ENCODE measurements at regions not wholly inside any gene's neighbourhood (a gene's known extent, or its start where the extent isn't known, plus 50 kb on each side); places are given as distances from the start of the nearest gene placed in this dataset.

- Histone ChIP-seq H3K4me2 (ENCODE audit: insufficient read depth, low read length) (no peak overlapping the region), H3K27ac (ENCODE audit: low read depth, low read length) (no peak overlapping the region), H3K79me2 (ENCODE audit: insufficient read depth, low read length) (no peaks in the 10 kb centered on the region), H4K20me1 (ENCODE audit: insufficient read depth, low read length) (no peaks in the 10 kb centered on the region), H3K9me3 (ENCODE audit: low read depth, low read length) (no peaks in the 10 kb centered on the region), H3K4me1 (ENCODE audit: insufficient read depth, low read length) (peaks cover 17% of the 10 kb centered on the region), H3K36me3 (ENCODE audit: insufficient read depth, low read length) (no peaks in the 10 kb centered on the region), H3K4me3 (ENCODE audit: insufficient read depth, low read length) (no peak overlapping the region), H2AFZ (ENCODE audit: low read length) (peak overlapping the region; percentile 52), H3K27me3 (ENCODE audit: insufficient read depth, low read length) (no peaks in the 10 kb centered on the region)
- no peak for DNase-seq (ENCODE audit: insufficient read length, low spot score, missing footprints)
- no peak for TF ChIP-seq CTCF (IDR thresholded peaks at IDR 0.05; ENCODE audit: extremely low read depth, low read depth, low read length)
Observed at GRCh38 chr5:112012104-112012503, 255.1 kb upstream of the NREP start.

- H3K36me3 ChIP-seq (ENCODE audit: insufficient read depth, low read length): no peaks in the 10 kb centered on the region
- no peak overlapping the region for H3K4me2 ChIP-seq (ENCODE audit: insufficient read depth, low read length)
- H4K20me1 ChIP-seq (ENCODE audit: insufficient read depth, low read length): no peaks in the 10 kb centered on the region
- H2AFZ ChIP-seq (ENCODE audit: low read length): no peak overlapping the region
- no peak overlapping the region for H3K4me3 ChIP-seq (ENCODE audit: insufficient read depth, low read length)
- no peaks in the 10 kb centered on the region for H3K79me2 ChIP-seq (ENCODE audit: insufficient read depth, low read length)
- H3K27ac ChIP-seq (ENCODE audit: low read depth, low read length): no peak overlapping the region
- no peak for TF ChIP-seq CTCF (IDR thresholded peaks at IDR 0.05; ENCODE audit: extremely low read depth, low read depth, low read length)
- no peak for DNase-seq (ENCODE audit: insufficient read length, low spot score, missing footprints)
- H3K9me3 ChIP-seq (ENCODE audit: low read depth, low read length): no peaks in the 10 kb centered on the region
- no peaks in the 10 kb centered on the region for H3K27me3 ChIP-seq (ENCODE audit: insufficient read depth, low read length)
- peaks cover 34% of the 10 kb centered on the region for H3K4me1 ChIP-seq (ENCODE audit: insufficient read depth, low read length)
Observed at GRCh38 chr5:112010475-112010874, 253.5 kb upstream of the NREP start.

- Histone ChIP-seq H3K27me3 (ENCODE audit: insufficient read depth, low read length) (no peaks in the 10 kb centered on the region), H3K4me2 (ENCODE audit: insufficient read depth, low read length) (no peak overlapping the region), H2AFZ (ENCODE audit: low read length) (peak overlapping the region; percentile 64), H3K4me3 (ENCODE audit: insufficient read depth, low read length) (no peak overlapping the region), H3K9me3 (ENCODE audit: low read depth, low read length) (no peaks in the 10 kb centered on the region), H3K79me2 (ENCODE audit: insufficient read depth, low read length) (no peaks in the 10 kb centered on the region), H3K4me1 (ENCODE audit: insufficient read depth, low read length) (peaks cover 38% of the 10 kb centered on the region), H4K20me1 (ENCODE audit: insufficient read depth, low read length) (no peaks in the 10 kb centered on the region), H3K36me3 (ENCODE audit: insufficient read depth, low read length) (no peaks in the 10 kb centered on the region), H3K27ac (ENCODE audit: low read depth, low read length) (peak overlapping the region; percentile 99)
- TF ChIP-seq CTCF (IDR thresholded peaks at IDR 0.05; ENCODE audit: extremely low read depth, low read depth, low read length): no peak
- DNase-seq (ENCODE audit: insufficient read length, low spot score, missing footprints): no peak
Observed at GRCh38 chr5:112006721-112007120, 249.7 kb upstream of the NREP start.

- Histone ChIP-seq H3K4me2 (ENCODE audit: insufficient read depth, low read length) (peak overlapping the region; percentile 45), H3K36me3 (ENCODE audit: insufficient read depth, low read length) (no peaks in the 10 kb centered on the region), H3K27ac (ENCODE audit: low read depth, low read length) (peak overlapping the region; percentile 99), H3K4me3 (ENCODE audit: insufficient read depth, low read length) (no peak overlapping the region), H3K79me2 (ENCODE audit: insufficient read depth, low read length) (no peaks in the 10 kb centered on the region), H2AFZ (ENCODE audit: low read length) (no peak overlapping the region), H3K27me3 (ENCODE audit: insufficient read depth, low read length) (no peaks in the 10 kb centered on the region), H4K20me1 (ENCODE audit: insufficient read depth, low read length) (no peaks in the 10 kb centered on the region), H3K4me1 (ENCODE audit: insufficient read depth, low read length) (peaks cover 40% of the 10 kb centered on the region), H3K9me3 (ENCODE audit: low read depth, low read length) (no peaks in the 10 kb centered on the region)
- no peak for TF ChIP-seq CTCF (IDR thresholded peaks at IDR 0.05; ENCODE audit: extremely low read depth, low read depth, low read length)
- DNase-seq (ENCODE audit: insufficient read length, low spot score, missing footprints): no peak
Observed at GRCh38 chr5:112005623-112005930, 248.6 kb upstream of the NREP start.
